PC-3 (cell line): ENCODE measurements at regions not wholly inside any gene's neighbourhood (a gene's known extent, or its start where the extent isn't known, plus 50 kb on each side); places are given as distances from the start of the nearest gene placed in this dataset.

Source experiments
- ATAC-seq: fragments of 200-7000 bp; cut with Tn5 transposase; 2 replicates; pipeline ENCODE4 v1.9.1; 2020; ENCODE audit warnings: mild to moderate bottlenecking, moderate library complexity
- BruUV-seq: library from RNA; stranded (reverse); fragments of 400-500 nt; replicated peaks from 2 replicates; lab custom pipeline; 2021; lab: Mats Ljungman, UMichigan
- CTCF ChIA-PET: fragments of 300-600 bp; sonication (Branson Sonifier 250); formaldehyde crosslinking; loops from one replicate; lab custom pipeline; 2022; ENCODE audit warnings: antibody characterized with exemption; lab: Charles Lee
- POLR2A ChIA-PET: fragments of 300-600 bp; sonication (Branson Sonifier 250); formaldehyde crosslinking; loops from one replicate; lab custom pipeline; 2022; ENCODE audit warnings: antibody characterized with exemption; ENCODE audit not compliant: unreplicated experiment; lab: Charles Lee
- DNase-seq: peaks from one replicate; pipeline ENCODE4 v3.0.0-alpha.2; 2015
- H2AFZ ChIP-seq: fragments of 300-600 bp; sonication (generic); 2 replicates; pipeline ENCODE4 v1.6.0; 2016; ENCODE audit warnings: antibody characterized with exemption, low read length
- H3F3A ChIP-seq: fragments of 300-600 bp; sonication (generic); one replicate; pipeline ENCODE4 v1.6.0; 2017; ENCODE audit warnings: antibody characterized with exemption, low read length, control low read depth, mild to moderate bottlenecking; ENCODE audit not compliant: unreplicated experiment
- H3K27ac ChIP-seq: fragments of 300-600 bp; sonication (generic); 2 replicates; pipeline ENCODE4 v1.5.1; 2016; ENCODE audit warnings: mild to moderate bottlenecking, low read length
- H3K27me3 ChIP-seq: fragments of 300-600 bp; sonication (generic); 2 replicates; pipeline ENCODE4 v1.6.1; 2016; ENCODE audit warnings: low read length, mixed read lengths
- H3K36me3 ChIP-seq: fragments of 300-600 bp; sonication (generic); 2 replicates; pipeline ENCODE4 v1.6.1; 2016; ENCODE audit warnings: low read depth, mixed run types, low read length, mixed read lengths
- H3K4me1 ChIP-seq: fragments of 300-600 bp; sonication (generic); 2 replicates; pipeline ENCODE4 v1.5.1; 2016; ENCODE audit warnings: low read length; ENCODE audit not compliant: insufficient read depth
- H3K4me2 ChIP-seq: fragments of 300-600 bp; sonication (generic); 2 replicates; pipeline ENCODE4 v1.6.0; 2016; ENCODE audit warnings: low read length
- H3K4me3 ChIP-seq: fragments of 300-600 bp; sonication (generic); 2 replicates; pipeline ENCODE4 v1.5.1; 2016; ENCODE audit warnings: mild to moderate bottlenecking, low read length, mixed read lengths
- H3K79me2 ChIP-seq: fragments of 300-600 bp; sonication (generic); 2 replicates; pipeline ENCODE4 v1.6.1; 2017; ENCODE audit warnings: low read length, mixed read lengths
- H3K9ac ChIP-seq: fragments of 300-600 bp; sonication (generic); 2 replicates; pipeline ENCODE4 v1.6.0; 2016; ENCODE audit warnings: mild to moderate bottlenecking, low read length
- H3K9me2 ChIP-seq: fragments of 300-600 bp; sonication (generic); replicated peaks from 2 replicates; pipeline ENCODE4 v1.6.1; 2016; ENCODE audit warnings: mixed run types, low read length, mixed read lengths
- H3K9me3 ChIP-seq: fragments of 300-600 bp; sonication (generic); 2 replicates; pipeline ENCODE4 v1.6.1; 2016; ENCODE audit warnings: low read length, mixed read lengths
- H4K20me1 ChIP-seq: fragments of 300-600 bp; sonication (generic); 2 replicates; pipeline ENCODE4 v1.6.1; 2016; ENCODE audit warnings: low read length, mixed read lengths
- CTCF ChIP-seq: fragments of 300-600 bp; sonication (generic); conservative IDR thresholded peaks from 2 replicates; pipeline ENCODE4 v1.5.1; 2017; ENCODE audit warnings: antibody characterized with exemption, low read depth, mild to moderate bottlenecking, low read length
- EZH2 ChIP-seq: fragments of 300-600 bp; sonication (generic); IDR thresholded peaks from one replicate; pipeline ENCODE4 v1.6.1; 2017; ENCODE audit warnings: antibody characterized with exemption, mild to moderate bottlenecking, low read length; ENCODE audit not compliant: unreplicated experiment
- EZH2phosphoT487 ChIP-seq: fragments of 300-600 bp; sonication (generic); IDR thresholded peaks from 2 replicates; pipeline ENCODE4 v1.6.1; 2018; ENCODE audit warnings: mild to moderate bottlenecking, antibody characterized with exemption, low read length, borderline replicate concordance
- intact Hi-C: fragments of 100-400 bp; cut with micrococcal nuclease; formaldehyde crosslinking; loops from 2 replicates; pipeline ENCODE4 v1.9.0; 2023

GRCh38 chr1:234902774-234903547 lies 225.7 kb downstream of the TOMM20 start:
- DNase-seq (no peak), ATAC-seq (no peak)
- Histone ChIP-seq H3K4me1 (peaks cover 25% of the 10 kb centered on the region), H3F3A (no peaks in the 10 kb centered on the region), H3K36me3 (no peaks in the 10 kb centered on the region), H4K20me1 (no peaks in the 10 kb centered on the region), H3K9me2 (no peaks in the 10 kb centered on the region), H3K9me3 (no peaks in the 10 kb centered on the region), H3K9ac (no peak overlapping the region), H3K27ac (no peak overlapping the region), H3K79me2 (no peaks in the 10 kb centered on the region), H2AFZ (no peak overlapping the region), H3K27me3 (no peaks in the 10 kb centered on the region), H3K4me2 (no peak overlapping the region), H3K4me3 (no peak overlapping the region)
- intact Hi-C loops = no loop called here
- TF ChIP-seq EZH2 = no peak
- TF ChIP-seq EZH2phosphoT487 = no peak
- TF ChIP-seq CTCF = no peak
- POLR2A ChIA-PET = no interaction called here
- BruUV-seq = no TSS peak
- CTCF ChIA-PET = no interaction called here

- no peaks in the 10 kb centered on the region for H3K27me3 ChIP-seq
- no peaks in the 10 kb centered on the region for H3F3A ChIP-seq
- peaks cover 25% of the 10 kb centered on the region for H3K4me1 ChIP-seq
- no peak for TF ChIP-seq CTCF
- TF ChIP-seq EZH2phosphoT487 = no peak
- TF ChIP-seq EZH2 = no peak
- H3K9me2 ChIP-seq = no peaks in the 10 kb centered on the region
- ChIA-PET POLR2A (no interaction called here), CTCF (no interaction called here)
- no peak for ATAC-seq
- no peaks in the 10 kb centered on the region for H4K20me1 ChIP-seq
- H3K9ac ChIP-seq = no peak overlapping the region
- H2AFZ ChIP-seq = 0 out of 2 replicates have a peak overlapping the region, but pooled peaks have one; percentile 30
- intact Hi-C loops = no loop called here
- no peak overlapping the region for H3K27ac ChIP-seq
- H3K9me3 ChIP-seq = no peaks in the 10 kb centered on the region
- no peaks in the 10 kb centered on the region for H3K79me2 ChIP-seq
- DNase-seq = peak; percentile 44
- BruUV-seq = no TSS peak
- no peak overlapping the region for H3K4me3 ChIP-seq
- no peaks in the 10 kb centered on the region for H3K36me3 ChIP-seq
- 0 out of 2 replicates have a peak overlapping the region, but pooled peaks have one; percentile 23 for H3K4me2 ChIP-seq
These were observed 227.1 kb downstream of the TOMM20 start for GRCh38 chr1:234901491-234902049.

- intact Hi-C loops = no loop called here
These were observed 228.0 kb downstream of the TOMM20 start for GRCh38 chr1:234900595-234900994.

More at GRCh38 chr1:234900595-234900994, 228.0 kb downstream of the TOMM20 start:
- Histone ChIP-seq H3K36me3 (no peaks in the 10 kb centered on the region), H4K20me1 (no peaks in the 10 kb centered on the region), H3K4me3 (no peak overlapping the region), H2AFZ (no peak overlapping the region), H3K4me2 (no peak overlapping the region), H3K9me2 (no peaks in the 10 kb centered on the region), H3K4me1 (peaks cover 25% of the 10 kb centered on the region), H3K9me3 (no peaks in the 10 kb centered on the region), H3K9ac (no peak overlapping the region), H3K27ac (no peak overlapping the region), H3K79me2 (no peaks in the 10 kb centered on the region), H3K27me3 (no peaks in the 10 kb centered on the region), H3F3A (no peaks in the 10 kb centered on the region)
- POLR2A ChIA-PET = no interaction called here
- CTCF ChIA-PET = no interaction called here
- no peak for DNase-seq
- no TSS peak for BruUV-seq
- no peak for ATAC-seq
- TF ChIP-seq EZH2phosphoT487 = no peak
- no peak for TF ChIP-seq EZH2
- no peak for TF ChIP-seq CTCF
